Mucosa of descending colon (tissue), 3 donors: ENCODE measurements at regions not wholly inside any gene's neighbourhood (a gene's known extent, or its start where the extent isn't known, plus 50 kb on each side); places are given as distances from the start of the nearest gene placed in this dataset.

Experiments used
- ATAC-seq: fragments of 200-7000 bp; cut with Tn5 transposase; one replicate; pipeline ENCODE4 v1.9.1; 2020; ENCODE audit warnings: mild to moderate bottlenecking, moderate library complexity
- DNase-seq, 3 donors: peaks; one replicate each; pipeline ENCODE4 v3.0.0-alpha.2; 2020
- H3K36me3 ChIP-seq: fragments of 200-600 bp; one replicate; pipeline ENCODE4 v1.8.0; 2021; ENCODE audit warnings: low read depth, mild to moderate bottlenecking
- H3K4me1 ChIP-seq: fragments of 200-600 bp; one replicate; pipeline ENCODE4 v1.8.0; 2021; ENCODE audit warnings: low read depth, mild to moderate bottlenecking
- H3K4me3 ChIP-seq: fragments of 200-600 bp; one replicate; pipeline ENCODE4 v1.8.0; 2021; ENCODE audit warnings: mild to moderate bottlenecking
- H3K9me3 ChIP-seq: fragments of 200-600 bp; one replicate; pipeline ENCODE4 v1.8.0; 2021; ENCODE audit warnings: mild to moderate bottlenecking
- CTCF ChIP-seq: fragments of 200-600 bp; IDR thresholded peaks from one replicate; pipeline ENCODE4 v1.8.0; 2022; ENCODE audit warnings: antibody characterized with exemption, mild to moderate bottlenecking
- intact Hi-C, 2 donors: fragments of 100-400 bp; cut with DNase I in 1 of 2; cut with micrococcal nuclease in 1 of 2; formaldehyde crosslinking; loops; one replicate each; pipeline versions ENCODE4 v1.11.0 to v1.11.1; 2022; cut with DNase I, micrococcal nuclease
- donor health status: DM: no; HTN: no; CAD: no; lungs with moderate emphysema.
- donor health status: DM: no; HTN: no; CAD: no.
- donor health status: DM: no; HTN: yes; CAD: no.

GRCh38 chr12:71233083-71233482, 75.3 kb upstream of the TSPAN8 start:
- TF ChIP-seq CTCF = no peak
- Histone ChIP-seq H3K36me3 (no peaks in the 10 kb centered on the region), H3K4me1 (no peaks in the 10 kb centered on the region), H3K9me3 (peaks cover 2% of the 10 kb centered on the region), H3K4me3 (no peak overlapping the region)
- intact Hi-C loops = no loop called here
- DNase-seq (no peak), ATAC-seq (no peak)

DNA sequence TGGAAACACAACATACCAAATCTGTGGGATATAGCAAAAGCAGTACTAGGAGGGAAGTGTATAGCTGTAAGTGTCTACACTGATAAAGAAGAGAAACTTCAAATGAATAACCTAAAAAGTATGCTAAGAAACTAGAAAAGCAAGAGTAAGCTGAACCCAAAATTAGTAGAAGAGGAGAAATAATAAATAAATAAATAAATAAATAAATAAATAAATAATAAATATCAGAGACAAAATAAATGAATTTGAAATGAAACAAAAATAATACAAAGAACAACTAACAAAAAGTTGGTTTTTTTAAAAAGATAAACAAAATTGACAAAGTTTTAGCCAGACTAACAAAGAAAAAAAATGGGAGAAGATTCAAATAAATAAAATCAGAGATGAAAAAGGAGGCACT, 72.7 kb upstream of the TSPAN8 start:
- Histone ChIP-seq H3K4me3 (no peak overlapping the region), H3K36me3 (no peaks in the 10 kb centered on the region), H3K9me3 (peaks cover 2% of the 10 kb centered on the region), H3K4me1 (no peaks in the 10 kb centered on the region)
- DNase-seq (no peak), ATAC-seq (no peak)
- TF ChIP-seq CTCF = no peak
- intact Hi-C loops = no loop called here

DNA sequence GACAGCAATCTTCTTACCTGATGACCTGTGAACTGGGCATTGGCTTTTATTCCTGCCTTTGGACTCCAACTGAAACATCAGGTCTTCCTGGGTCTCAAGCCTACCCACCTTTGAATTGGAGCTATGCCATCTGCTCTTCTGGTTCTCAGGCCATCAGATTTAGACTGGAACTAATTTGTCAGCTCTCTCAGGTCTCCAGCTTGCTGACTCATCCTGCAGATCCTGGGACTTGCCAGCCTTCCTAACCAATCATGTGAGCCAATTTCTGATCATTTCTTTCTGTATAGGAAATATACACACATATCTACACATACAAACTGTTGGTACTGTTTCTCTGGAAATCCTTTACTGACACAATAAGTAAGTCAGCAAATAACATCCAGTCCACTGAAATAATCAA, 65.3 kb upstream of the TSPAN8 start:
- DNase-seq (no peak), ATAC-seq (no peak)
- Histone ChIP-seq H3K36me3 (no peaks in the 10 kb centered on the region), H3K9me3 (no peaks in the 10 kb centered on the region), H3K4me3 (no peak overlapping the region), H3K4me1 (peaks cover 2% of the 10 kb centered on the region)
- intact Hi-C loops = no loop called here
- TF ChIP-seq CTCF = no peak

DNA sequence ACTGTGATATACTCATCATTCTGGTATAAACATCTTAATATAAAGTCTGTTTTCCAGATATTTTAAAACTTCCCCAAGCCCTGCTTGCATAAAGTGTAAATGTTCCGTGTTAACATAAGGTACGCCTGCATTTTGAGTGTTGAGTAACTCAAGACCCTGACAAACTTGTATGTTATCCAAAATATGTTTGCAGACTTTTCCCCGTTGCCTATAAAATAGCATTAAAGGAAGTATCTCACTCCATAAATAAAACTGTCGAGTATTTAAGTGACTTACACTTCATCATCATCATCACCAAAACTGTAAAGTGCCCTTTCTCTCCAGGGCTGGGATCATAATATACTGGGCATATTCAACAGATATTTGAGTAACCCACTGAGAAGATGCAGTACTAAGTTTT, 64.6 kb upstream of the TSPAN8 start:
- no peak for DNase-seq
- Histone ChIP-seq H3K4me1 (peaks cover 2% of the 10 kb centered on the region), H3K9me3 (no peaks in the 10 kb centered on the region), H3K36me3 (no peaks in the 10 kb centered on the region), H3K4me3 (no peak overlapping the region)
- intact Hi-C loops = no loop called here
- ATAC-seq = no peak
- TF ChIP-seq CTCF = no peak

DNA sequence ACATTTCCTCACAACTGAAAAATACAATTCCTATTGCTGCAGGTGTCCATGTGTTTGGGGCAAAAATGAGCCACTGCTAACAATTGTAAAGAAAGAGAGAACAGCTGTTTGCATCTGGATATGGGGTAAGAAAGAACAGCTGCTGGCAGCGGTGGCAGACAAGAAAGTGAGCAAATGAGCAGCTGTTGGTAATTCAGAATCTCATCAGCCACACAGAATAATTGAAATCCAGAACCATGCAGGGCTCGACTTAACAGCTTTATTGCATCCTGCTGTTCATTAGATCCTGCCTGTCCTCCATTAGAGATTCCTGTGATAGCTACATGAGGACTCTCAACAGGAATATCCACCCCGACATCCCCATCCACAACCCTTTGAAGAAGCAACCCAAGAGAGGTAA, 62.5 kb upstream of the TSPAN8 start:
- H3K4me3 ChIP-seq = no peak overlapping the region
- DNase-seq = no peak
- H3K4me1 ChIP-seq = peaks cover 11% of the 10 kb centered on the region
- intact Hi-C loops = no loop called here
- H3K36me3 ChIP-seq = no peaks in the 10 kb centered on the region
- no peak for ATAC-seq
- no peaks in the 10 kb centered on the region for H3K9me3 ChIP-seq
- no peak for TF ChIP-seq CTCF

- intact Hi-C loops = loop anchor here in 1 of 2 donors (5.0 kb wide), 1 partner anchor 62 kb away; the partner anchor contains the start of gene TSPAN8
- no peak for DNase-seq
- no peak for ATAC-seq
- no peak overlapping the region for H3K4me3 ChIP-seq
- H3K36me3 ChIP-seq = no peaks in the 10 kb centered on the region
- H3K4me1 ChIP-seq = peaks cover 18% of the 10 kb centered on the region
- no peaks in the 10 kb centered on the region for H3K9me3 ChIP-seq
- TF ChIP-seq CTCF = no peak
Measured at GRCh38 chr12:71219224-71219623, 61.4 kb upstream of the TSPAN8 start.
